HG03342 (cell line): ENCODE measurements at regions not wholly inside any gene's neighbourhood (a gene's known extent, or its start where the extent isn't known, plus 50 kb on each side); places are given as distances from the start of the nearest gene placed in this dataset.

Source experiments
- ATAC-seq: cut with Tn5 transposase; IDR thresholded peaks from one replicate; pipeline ENCODE4 v1.9.1; 2021; ENCODE audit warnings: mild to moderate bottlenecking, moderate library complexity; ENCODE audit not compliant: unreplicated experiment

GRCh38 chr1:232452117-232452516 is 177.8 kb downstream of the SIPA1L2 start:
- ATAC-seq: no peak

- no peak for ATAC-seq
These were observed 178.4 kb downstream of the SIPA1L2 start for GRCh38 chr1:232451506-232451905.

- ATAC-seq: no peak
These were observed 179.3 kb downstream of the SIPA1L2 start for GRCh38 chr1:232450615-232451014.

- no peak for ATAC-seq
These were observed 182.8 kb downstream of the SIPA1L2 start for GRCh38 chr1:232447125-232447524.

GRCh38 chr1:232445361-232446106 is 184.4 kb downstream of the SIPA1L2 start:
- ATAC-seq: no peak

GRCh38 chr1:232443372-232443771 is 186.6 kb downstream of the SIPA1L2 start:
- no peak for ATAC-seq

- ATAC-seq: no peak
These were observed 188.9 kb downstream of the SIPA1L2 start for GRCh38 chr1:232441036-232441411.

- ATAC-seq: peak; percentile 58
These were observed 189.5 kb downstream of the SIPA1L2 start for GRCh38 chr1:232440325-232441035.

- ATAC-seq: no peak
These were observed 190.9 kb downstream of the SIPA1L2 start for GRCh38 chr1:232439011-232439410.

GRCh38 chr1:232438476-232438875 is 191.5 kb downstream of the SIPA1L2 start:
- no peak for ATAC-seq

GRCh38 chr1:232437510-232437909 is 192.4 kb downstream of the SIPA1L2 start:
- ATAC-seq: no peak

GRCh38 chr1:232435729-232436128 is 194.2 kb downstream of the SIPA1L2 start:
- ATAC-seq: no peak

- ATAC-seq: no peak
These were observed 197.6 kb downstream of the SIPA1L2 start for GRCh38 chr1:232432313-232432712.

- ATAC-seq: no peak
These were observed 198.2 kb downstream of the SIPA1L2 start for GRCh38 chr1:232431748-232432147.

- no peak for ATAC-seq
These were observed 198.6 kb downstream of the SIPA1L2 start for GRCh38 chr1:232431326-232431725.

GRCh38 chr1:232430467-232430866 is 199.5 kb downstream of the SIPA1L2 start:
- no peak for ATAC-seq

GRCh38 chr1:232428786-232429530 is 201.0 kb downstream of the SIPA1L2 start:
- ATAC-seq: no peak

GRCh38 chr1:232428036-232428645 is 201.8 kb downstream of the SIPA1L2 start:
- ATAC-seq: no peak

GRCh38 chr1:232426801-232427200 is 203.1 kb downstream of the SIPA1L2 start:
- no peak for ATAC-seq

- no peak for ATAC-seq
These were observed 204.5 kb downstream of the SIPA1L2 start for GRCh38 chr1:232425421-232425820.

- no peak for ATAC-seq
These were observed 206.3 kb downstream of the SIPA1L2 start for GRCh38 chr1:232423591-232423990.
